ENCODE measurements at regions not wholly inside any gene's neighbourhood (a gene's known extent, or its start where the extent isn't known, plus 50 kb on each side); places are given as distances from the start of the nearest gene placed in this dataset.
A peak's percentile ranks its signal among the peaks of the same experiment; 100 is the strongest.

GRCh38 chr1:219798283-219799030, 129.9 kb downstream of the SLC30A10 start:
- DNase-seq, result no peak
- Mint-ChIP-seq H3K36me3 (ENCODE audit: low read depth) (no peaks in the 10 kb centered on the region), H3K27me3 (peaks cover 10% of the 10 kb centered on the region), H3K4me3 (no peak overlapping the region), H3K9me3 (ENCODE audit: low read depth) (no peaks in the 10 kb centered on the region), H3K4me1 (peaks cover 5% of the 10 kb centered on the region), H3K27ac (no peak overlapping the region)
- peak; percentile 61 for ATAC-seq
- intact Hi-C loops (cut with DNase I, micrococcal nuclease), result no loop called here
- ChIA-PET POLR2A (no interaction called here), CTCF (no interaction called here)

DNA sequence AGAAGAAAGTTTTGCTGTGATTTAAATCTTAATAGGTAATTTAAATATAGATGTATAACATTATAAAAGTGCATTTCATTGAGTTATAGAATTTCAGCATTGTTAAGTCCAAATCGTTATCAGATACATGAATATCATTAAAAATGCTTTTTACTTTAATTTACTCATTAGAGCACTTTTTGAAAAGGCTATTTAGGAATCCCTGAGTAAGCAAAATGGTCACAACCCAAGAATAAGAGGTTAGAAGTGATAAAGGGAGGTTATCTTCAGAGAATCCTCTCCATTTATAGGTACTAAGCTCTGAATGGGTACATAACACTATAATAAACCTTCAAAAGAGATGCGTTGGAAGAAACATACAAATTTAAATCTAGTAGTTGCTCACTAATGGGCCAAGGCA, 130.7 kb downstream of the SLC30A10 start:
- CTCF ChIA-PET, result no interaction called here
- no peak for ATAC-seq
- H3K27me3 Mint-ChIP-seq, result peaks cover 10% of the 10 kb centered on the region

GRCh38 chr1:219797009-219797408, 131.3 kb downstream of the SLC30A10 start:
- CTCF ChIA-PET, result no interaction called here
- DNase-seq (no peak), ATAC-seq (no peak)
- H3K27ac Mint-ChIP-seq, result no peak overlapping the region
- peaks cover 5% of the 10 kb centered on the region for H3K4me1 Mint-ChIP-seq
- H3K27me3 Mint-ChIP-seq, result peaks cover 10% of the 10 kb centered on the region
- H3K4me3 Mint-ChIP-seq, result no peak overlapping the region
- H3K36me3 Mint-ChIP-seq (ENCODE audit: low read depth), result no peaks in the 10 kb centered on the region
- POLR2A ChIA-PET, result no interaction called here
- intact Hi-C loops (cut with DNase I, micrococcal nuclease), result no loop called here
- H3K9me3 Mint-ChIP-seq (ENCODE audit: low read depth), result no peaks in the 10 kb centered on the region

More for the DNA sequence above, 130.7 kb downstream of the SLC30A10 start:
- Mint-ChIP-seq H3K4me3 (no peak overlapping the region), H3K9me3 (ENCODE audit: low read depth) (no peaks in the 10 kb centered on the region), H3K27ac (no peak overlapping the region), H3K36me3 (ENCODE audit: low read depth) (no peaks in the 10 kb centered on the region), H3K4me1 (peaks cover 5% of the 10 kb centered on the region)
- intact Hi-C loops (cut with DNase I, micrococcal nuclease), result no loop called here
- DNase-seq, result no peak
- POLR2A ChIA-PET, result no interaction called here

GRCh38 chr1:219795363-219795917, 132.9 kb downstream of the SLC30A10 start:
- ChIA-PET POLR2A (no interaction called here), CTCF (no interaction called here)
- Mint-ChIP-seq H3K27me3 (peaks cover 10% of the 10 kb centered on the region), H3K4me1 (peaks cover 5% of the 10 kb centered on the region), H3K36me3 (ENCODE audit: low read depth) (no peaks in the 10 kb centered on the region), H3K9me3 (ENCODE audit: low read depth) (no peaks in the 10 kb centered on the region), H3K4me3 (no peak overlapping the region), H3K27ac (no peak overlapping the region)
- DNase-seq (no peak), ATAC-seq (no peak)
- intact Hi-C loops (cut with DNase I, micrococcal nuclease), result no loop called here

- Mint-ChIP-seq H3K27ac (no peak overlapping the region), H3K36me3 (ENCODE audit: low read depth) (no peaks in the 10 kb centered on the region), H3K4me3 (no peak overlapping the region), H3K27me3 (peaks cover 10% of the 10 kb centered on the region), H3K9me3 (ENCODE audit: low read depth) (no peaks in the 10 kb centered on the region), H3K4me1 (peaks cover 5% of the 10 kb centered on the region)
- POLR2A ChIA-PET, result no interaction called here
- ATAC-seq (no peak), DNase-seq (no peak)
- intact Hi-C loops (cut with DNase I, micrococcal nuclease), result no loop called here
- CTCF ChIA-PET, result no interaction called here
These were observed 134.1 kb downstream of the SLC30A10 start for GRCh38 chr1:219794085-219794743.

DNA sequence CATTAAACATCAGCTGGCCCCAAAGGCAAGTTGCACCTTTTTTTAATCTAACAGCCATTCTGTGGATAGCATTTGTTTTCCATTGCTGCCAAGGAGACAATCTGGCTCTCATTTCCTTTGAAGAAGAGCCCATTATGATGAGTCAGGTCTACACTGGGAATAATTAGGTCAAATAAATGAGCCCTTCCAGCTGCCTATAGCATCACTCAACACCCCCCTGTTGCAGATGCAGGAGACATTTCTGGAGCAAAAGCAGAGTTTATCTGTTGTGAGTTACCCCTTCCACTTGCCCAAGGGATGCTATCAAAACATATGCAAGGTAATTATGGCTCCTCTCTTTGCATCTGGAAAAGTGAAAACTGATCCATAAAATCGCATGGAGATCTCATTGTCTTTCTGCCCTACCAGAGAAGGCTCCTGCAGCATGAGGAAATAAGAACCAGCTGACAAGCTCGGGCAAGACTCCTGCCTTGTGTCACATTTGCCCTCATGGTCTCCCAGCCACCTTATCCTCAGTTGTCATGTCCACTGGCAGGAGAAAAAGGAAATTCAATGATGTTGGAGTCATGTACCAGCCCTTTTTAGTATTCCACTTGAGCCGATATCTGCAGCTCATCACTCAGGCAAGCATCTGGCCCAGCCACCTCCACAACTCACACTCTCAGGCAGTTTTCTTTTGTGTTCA, 135.9 kb downstream of the SLC30A10 start:
- Mint-ChIP-seq H3K27me3 (peaks cover 10% of the 10 kb centered on the region), H3K4me1 (no peaks in the 10 kb centered on the region), H3K9me3 (ENCODE audit: low read depth) (peaks cover 2% of the 10 kb centered on the region), H3K4me3 (no peak overlapping the region), H3K27ac (no peak overlapping the region), H3K36me3 (ENCODE audit: low read depth) (no peaks in the 10 kb centered on the region)
- ATAC-seq, result no peak
- DNase-seq, result no peak
- intact Hi-C loops (cut with DNase I, micrococcal nuclease), result no loop called here
- ChIA-PET POLR2A (no interaction called here), CTCF (no interaction called here)

DNA sequence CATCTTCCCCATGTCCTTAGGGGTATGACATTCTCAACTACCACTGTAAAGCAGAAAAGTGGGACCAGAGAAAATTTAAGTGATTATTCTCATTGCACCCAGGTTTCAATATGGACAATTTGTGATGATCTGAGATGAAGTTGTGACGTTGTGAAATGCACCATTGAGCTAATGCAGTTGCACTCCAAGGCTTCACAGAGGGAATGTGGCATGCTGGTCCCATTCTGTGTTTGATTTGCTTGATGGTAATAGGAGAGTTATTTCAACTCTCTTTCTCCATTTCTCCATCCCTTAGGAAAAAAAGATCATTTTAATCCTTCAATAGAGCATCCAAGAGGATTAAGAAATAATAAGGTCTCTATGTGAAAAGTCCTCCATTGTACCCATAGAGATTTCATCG, 136.6 kb downstream of the SLC30A10 start:
- no peaks in the 10 kb centered on the region for H3K4me1 Mint-ChIP-seq
- H3K36me3 Mint-ChIP-seq (ENCODE audit: low read depth), result no peaks in the 10 kb centered on the region
- intact Hi-C loops (cut with DNase I, micrococcal nuclease), result no loop called here
- no peak overlapping the region for H3K27ac Mint-ChIP-seq
- no peak overlapping the region for H3K4me3 Mint-ChIP-seq
- POLR2A ChIA-PET, result no interaction called here
- H3K9me3 Mint-ChIP-seq (ENCODE audit: low read depth), result peaks cover 2% of the 10 kb centered on the region
- ATAC-seq (no peak), DNase-seq (no peak)
- H3K27me3 Mint-ChIP-seq, result peaks cover 10% of the 10 kb centered on the region
- CTCF ChIA-PET, result no interaction called here

- H3K4me3 Mint-ChIP-seq, result no peak overlapping the region
- ChIA-PET CTCF (no interaction called here), POLR2A (no interaction called here)
- peaks cover 10% of the 10 kb centered on the region for H3K27me3 Mint-ChIP-seq
- no peaks in the 10 kb centered on the region for H3K4me1 Mint-ChIP-seq
- ATAC-seq (no peak), DNase-seq (no peak)
- intact Hi-C loops (cut with DNase I, micrococcal nuclease), result no loop called here
- peaks cover 2% of the 10 kb centered on the region for H3K9me3 Mint-ChIP-seq (ENCODE audit: low read depth)
- H3K27ac Mint-ChIP-seq, result no peak overlapping the region
- H3K36me3 Mint-ChIP-seq (ENCODE audit: low read depth), result no peaks in the 10 kb centered on the region
These were observed 137.3 kb downstream of the SLC30A10 start for GRCh38 chr1:219790834-219791615.

- no peaks in the 10 kb centered on the region for H3K4me1 Mint-ChIP-seq
- peaks cover 2% of the 10 kb centered on the region for H3K9me3 Mint-ChIP-seq (ENCODE audit: low read depth)
- ChIA-PET POLR2A (no interaction called here), CTCF (no interaction called here)
- intact Hi-C loops (cut with DNase I, micrococcal nuclease), result no loop called here
- no peaks in the 10 kb centered on the region for H3K27me3 Mint-ChIP-seq
- DNase-seq (no peak), ATAC-seq (no peak)
- H3K27ac Mint-ChIP-seq, result no peak overlapping the region
- no peaks in the 10 kb centered on the region for H3K36me3 Mint-ChIP-seq (ENCODE audit: low read depth)
- H3K4me3 Mint-ChIP-seq, result no peak overlapping the region
These were observed 139.7 kb downstream of the SLC30A10 start for GRCh38 chr1:219788700-219789099.

- POLR2A ChIA-PET, result no interaction called here
- no peak for ATAC-seq
- H3K9me3 Mint-ChIP-seq (ENCODE audit: low read depth), result peaks cover 2% of the 10 kb centered on the region
- no peak overlapping the region for H3K27ac Mint-ChIP-seq
- DNase-seq, result no peak
- intact Hi-C loops (cut with DNase I, micrococcal nuclease), result no loop called here
- no peak overlapping the region for H3K4me3 Mint-ChIP-seq
- H3K36me3 Mint-ChIP-seq (ENCODE audit: low read depth), result no peaks in the 10 kb centered on the region
- peaks cover 2% of the 10 kb centered on the region for H3K27me3 Mint-ChIP-seq
- CTCF ChIA-PET, result no interaction called here
- H3K4me1 Mint-ChIP-seq, result no peaks in the 10 kb centered on the region
These were observed 140.3 kb downstream of the SLC30A10 start for GRCh38 chr1:219788091-219788490.

DNA sequence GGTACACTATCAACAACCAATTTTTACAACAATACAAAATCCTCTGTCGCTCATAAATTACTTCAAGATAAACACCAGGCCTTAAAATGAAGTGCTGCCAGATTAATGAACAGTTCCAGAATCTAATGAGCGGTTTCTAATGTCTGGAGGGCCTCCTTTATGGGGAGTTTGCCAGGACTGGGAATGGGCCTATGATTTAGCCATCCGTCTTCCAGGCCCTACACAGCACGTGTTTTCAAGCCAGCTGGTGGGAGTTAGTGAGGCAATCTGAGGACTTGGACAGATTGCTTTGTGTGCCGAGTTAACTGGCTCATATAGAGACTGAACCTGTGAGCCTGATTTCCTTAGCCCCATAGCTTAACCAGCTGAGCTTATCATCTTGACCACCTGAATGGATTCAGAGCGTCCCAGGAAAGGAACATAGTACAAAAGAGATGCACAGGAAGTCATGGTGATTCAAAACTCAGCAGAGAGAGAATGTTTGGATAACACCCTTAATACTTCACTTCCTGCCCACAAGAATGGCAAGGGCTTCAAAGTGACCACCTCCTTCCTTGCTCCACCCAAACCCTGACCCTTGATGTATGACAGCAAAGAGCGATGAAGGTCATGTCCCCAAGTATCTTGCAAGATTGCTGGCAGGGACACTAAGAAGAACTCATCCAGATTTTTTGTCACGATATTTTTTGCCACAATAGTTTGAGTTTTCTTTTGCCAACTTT, 143.5 kb downstream of the SLC30A10 start:
- ATAC-seq (no peak), DNase-seq (no peak)
- no peaks in the 10 kb centered on the region for H3K36me3 Mint-ChIP-seq (ENCODE audit: low read depth)
- POLR2A ChIA-PET, result no interaction called here
- no peaks in the 10 kb centered on the region for H3K4me1 Mint-ChIP-seq
- peaks cover 2% of the 10 kb centered on the region for H3K27me3 Mint-ChIP-seq
- intact Hi-C loops (cut with DNase I, micrococcal nuclease), result no loop called here
- CTCF ChIA-PET, result no interaction called here
- H3K9me3 Mint-ChIP-seq (ENCODE audit: low read depth), result peaks cover 2% of the 10 kb centered on the region
- no peak overlapping the region for H3K4me3 Mint-ChIP-seq
- H3K27ac Mint-ChIP-seq, result no peak overlapping the region

All from activated CD4-positive, alpha-beta T cell treated with anti-CD3 and anti-CD28 coated beads for 36 hours (primary cell).